ENCODE measurements at regions not wholly inside any gene's neighbourhood (a gene's known extent, or its start where the extent isn't known, plus 50 kb on each side); places are given as distances from the start of the nearest gene placed in this dataset.

DNA sequence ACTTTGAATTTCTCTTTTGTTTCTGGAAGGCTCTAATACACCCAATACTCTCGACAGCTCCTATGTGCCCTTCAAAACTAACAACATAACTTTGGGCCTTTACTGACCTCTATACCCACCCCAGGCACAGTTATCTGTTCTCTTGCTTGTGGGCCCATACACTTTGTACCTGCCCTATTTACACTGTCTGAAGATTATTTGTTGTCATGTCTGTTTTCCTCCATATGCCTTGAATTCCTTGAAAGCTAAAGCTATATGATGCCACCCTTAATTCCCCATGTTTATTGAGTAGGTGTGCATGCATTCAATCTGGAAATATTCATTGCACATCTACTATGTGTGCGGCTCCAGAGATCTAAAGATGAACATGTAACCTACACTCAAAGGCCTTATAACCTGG is 267.6 kb downstream of the PLPP3 start:
- no peak for DNase-seq (ENCODE audit: low read depth)

DNA sequence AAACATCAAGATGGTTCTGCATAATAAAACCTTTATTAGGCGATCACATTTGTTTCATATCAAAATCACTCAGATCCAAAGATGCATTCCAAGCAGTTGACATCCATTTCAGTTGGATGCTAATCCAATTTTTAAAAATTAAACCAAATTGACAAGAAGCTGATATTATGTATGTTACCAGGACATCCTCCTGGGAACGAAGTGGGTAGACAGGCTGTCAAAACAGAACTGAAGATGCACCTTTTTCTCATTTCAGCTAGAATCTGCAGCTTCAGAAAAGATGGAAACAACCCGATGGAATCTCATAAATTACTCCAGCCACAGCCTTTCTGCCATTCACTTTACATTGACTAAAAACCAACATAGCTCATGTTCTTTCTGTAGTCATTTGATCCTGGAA is 268.4 kb downstream of the PLPP3 start:
- no peak for DNase-seq (ENCODE audit: low read depth)

DNA sequence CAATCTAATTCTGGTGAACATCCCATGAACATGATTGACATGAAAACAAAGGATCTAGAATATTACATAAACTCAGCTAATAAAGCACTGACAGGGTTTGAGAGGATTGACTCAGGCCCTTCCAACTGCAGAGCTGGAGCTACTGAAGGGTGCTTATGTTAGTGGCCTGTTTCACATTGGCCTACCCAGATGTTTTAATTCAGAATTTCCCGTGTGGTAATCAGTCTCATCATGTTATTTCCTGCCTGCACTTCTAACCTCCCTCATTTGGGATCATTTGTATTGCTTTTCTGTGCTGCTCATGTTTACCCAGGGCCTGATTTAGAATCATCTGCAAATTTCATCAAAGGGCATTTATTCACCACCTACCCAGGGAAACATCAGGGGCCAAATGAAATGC is 270.3 kb downstream of the PLPP3 start:
- DNase-seq (ENCODE audit: low read depth): no peak

DNA sequence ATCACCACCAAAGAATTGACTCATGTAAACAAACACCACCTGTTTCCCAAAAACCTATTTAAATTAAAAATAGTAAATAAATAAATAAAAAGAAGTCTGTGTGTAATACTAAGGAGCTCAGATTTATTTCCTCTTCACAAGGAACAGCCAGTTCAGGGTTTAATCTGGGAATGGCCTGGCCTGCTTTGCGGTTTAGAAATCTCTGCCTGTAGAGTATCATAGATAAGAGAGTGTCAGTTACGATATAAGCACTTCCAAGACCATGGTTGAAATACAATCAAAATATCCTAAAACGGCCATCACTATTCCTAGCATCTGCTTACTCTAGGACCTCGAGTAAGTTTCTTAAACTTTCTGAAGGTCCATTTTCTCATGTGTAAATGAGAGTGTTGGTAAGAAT is 274.4 kb downstream of the PLPP3 start:
- DNase-seq (ENCODE audit: low read depth): no peak

DNA sequence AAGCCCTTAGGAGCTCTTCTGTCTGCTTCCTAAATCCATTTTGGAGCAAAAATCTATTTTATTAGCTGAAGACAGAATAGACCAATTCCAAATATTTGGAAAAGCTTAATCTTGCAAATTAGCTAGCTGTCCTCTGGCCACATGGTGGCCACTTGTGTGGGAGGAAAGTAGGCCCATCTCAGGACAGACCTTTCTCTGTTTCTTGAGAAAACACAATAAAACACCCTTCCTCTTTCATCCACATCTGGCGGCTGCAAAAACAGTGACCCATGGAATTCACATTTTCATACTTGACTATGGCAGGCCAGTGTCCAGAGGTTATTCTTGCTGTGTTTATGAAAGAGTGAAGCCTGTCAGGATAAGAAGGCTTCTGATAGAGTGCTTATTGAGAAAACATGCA is 275.6 kb downstream of the PLPP3 start:
- DNase-seq (ENCODE audit: low read depth): no peak

DNA sequence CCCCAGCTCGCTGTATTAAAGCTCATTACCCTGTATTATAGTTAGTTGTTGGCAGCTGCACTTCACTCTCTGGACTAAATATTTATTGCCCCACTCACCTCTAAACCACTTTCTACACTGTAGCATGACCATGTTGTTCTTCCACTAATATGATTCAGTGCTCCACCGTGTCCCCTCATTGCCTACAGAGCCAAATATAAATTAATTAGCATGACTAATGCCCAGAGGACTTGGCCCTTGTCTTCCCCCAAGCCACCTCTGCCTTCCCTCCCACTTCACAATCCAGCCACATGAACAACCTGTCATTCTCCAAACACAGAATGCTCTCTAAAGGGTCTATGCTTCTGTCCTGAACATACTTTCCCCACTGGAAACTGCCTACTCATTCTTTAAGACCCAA is 276.5 kb downstream of the PLPP3 start:
- DNase-seq (ENCODE audit: low read depth): no peak

DNA sequence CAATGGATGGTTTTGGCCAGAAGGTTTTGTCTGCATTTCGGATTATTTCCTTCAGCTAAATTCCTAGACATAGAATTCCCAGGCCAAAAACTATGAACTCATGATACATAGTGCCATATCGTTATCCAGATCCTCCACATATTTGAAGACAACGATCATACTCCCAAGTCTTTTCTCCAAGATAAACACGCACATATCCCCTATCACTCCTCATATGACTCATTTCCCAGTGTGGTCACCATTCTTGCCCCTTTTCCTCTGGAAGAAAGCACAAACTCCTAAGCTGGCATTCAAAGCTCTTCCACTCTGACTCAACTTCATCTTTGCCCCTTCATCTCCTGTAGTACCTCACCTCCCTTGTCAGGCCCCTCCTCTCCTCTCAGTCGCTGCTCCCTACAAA is 277.6 kb downstream of the PLPP3 start:
- no peak for DNase-seq (ENCODE audit: low read depth)

DNA sequence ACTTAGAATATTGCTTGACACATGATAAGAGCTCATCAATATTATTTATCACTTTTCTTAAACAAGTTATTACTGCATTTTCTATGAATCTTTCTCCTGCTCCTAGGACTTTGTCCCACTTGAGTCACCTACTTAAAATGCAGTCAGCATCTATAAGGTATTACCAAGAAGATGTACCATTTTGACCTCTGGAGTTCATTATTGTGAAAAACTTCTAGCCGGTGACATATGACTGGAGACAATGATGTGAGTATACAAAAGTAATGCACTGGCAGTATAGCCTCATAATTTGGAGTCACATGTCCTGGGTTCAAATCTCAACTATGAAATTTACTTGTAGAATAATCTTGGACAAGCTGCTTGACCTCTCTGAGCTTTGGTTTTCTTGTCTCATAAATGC is 278.5 kb downstream of the PLPP3 start:
- DNase-seq (ENCODE audit: low read depth): no peak

DNA sequence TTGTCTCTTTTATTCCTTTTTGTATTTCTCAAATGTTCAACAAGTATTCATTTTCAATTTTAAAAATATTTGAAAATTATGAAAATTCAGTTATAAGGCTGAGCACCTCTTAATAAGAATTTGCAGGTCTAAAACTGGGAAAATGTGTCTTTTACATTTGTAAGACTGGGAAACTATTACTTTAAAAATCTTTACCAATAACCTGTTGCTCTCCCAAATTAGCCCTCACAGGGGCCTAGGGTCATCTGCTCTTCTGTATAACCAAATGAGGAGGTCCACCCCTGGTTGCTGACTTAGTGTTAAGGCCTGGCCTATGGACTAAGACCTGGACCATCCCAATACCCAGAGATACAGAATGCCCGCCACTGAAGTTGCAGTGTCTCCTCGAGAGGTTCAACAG is 280.5 kb downstream of the PLPP3 start:
- DNase-seq (ENCODE audit: low read depth): no peak

DNA sequence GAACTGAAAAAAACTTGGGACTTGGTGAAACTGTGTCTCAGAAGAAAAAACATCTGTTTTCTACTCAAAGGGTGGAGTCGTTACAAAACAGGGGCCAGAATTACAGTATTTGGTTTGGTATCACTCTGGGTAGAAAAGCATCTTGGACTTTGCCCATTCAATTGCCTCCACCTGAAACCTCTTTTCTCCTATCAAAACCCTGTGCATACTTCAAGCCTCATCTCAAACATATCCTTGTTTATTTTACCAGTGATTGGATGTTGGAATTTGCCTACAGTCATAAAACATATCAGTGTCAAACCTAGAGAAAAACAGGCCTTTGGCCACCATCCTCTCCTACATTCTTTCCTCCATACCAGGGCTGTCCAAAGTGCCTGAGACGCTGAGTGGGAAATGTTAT is 281.5 kb downstream of the PLPP3 start:
- DNase-seq (ENCODE audit: low read depth): no peak

DNA sequence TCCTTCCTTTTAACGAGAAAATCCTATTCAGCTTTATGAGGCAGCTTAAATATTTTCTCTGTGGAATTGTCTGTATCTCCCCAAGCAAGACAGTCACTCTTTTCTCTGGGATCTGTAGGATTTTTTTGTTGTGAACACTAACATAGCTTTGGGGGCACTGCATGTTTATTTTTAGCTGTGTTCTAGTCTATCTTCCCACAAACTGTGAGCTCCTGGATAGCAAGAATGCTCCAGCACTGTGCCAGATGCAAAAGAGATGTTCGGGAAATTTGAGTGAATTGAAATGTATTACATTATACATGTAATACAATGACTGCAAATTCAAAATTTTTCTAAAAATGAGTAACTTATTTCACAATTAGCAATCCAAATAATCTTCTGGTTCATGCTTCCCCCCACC is 282.2 kb downstream of the PLPP3 start:
- no peak for DNase-seq (ENCODE audit: low read depth)

DNA sequence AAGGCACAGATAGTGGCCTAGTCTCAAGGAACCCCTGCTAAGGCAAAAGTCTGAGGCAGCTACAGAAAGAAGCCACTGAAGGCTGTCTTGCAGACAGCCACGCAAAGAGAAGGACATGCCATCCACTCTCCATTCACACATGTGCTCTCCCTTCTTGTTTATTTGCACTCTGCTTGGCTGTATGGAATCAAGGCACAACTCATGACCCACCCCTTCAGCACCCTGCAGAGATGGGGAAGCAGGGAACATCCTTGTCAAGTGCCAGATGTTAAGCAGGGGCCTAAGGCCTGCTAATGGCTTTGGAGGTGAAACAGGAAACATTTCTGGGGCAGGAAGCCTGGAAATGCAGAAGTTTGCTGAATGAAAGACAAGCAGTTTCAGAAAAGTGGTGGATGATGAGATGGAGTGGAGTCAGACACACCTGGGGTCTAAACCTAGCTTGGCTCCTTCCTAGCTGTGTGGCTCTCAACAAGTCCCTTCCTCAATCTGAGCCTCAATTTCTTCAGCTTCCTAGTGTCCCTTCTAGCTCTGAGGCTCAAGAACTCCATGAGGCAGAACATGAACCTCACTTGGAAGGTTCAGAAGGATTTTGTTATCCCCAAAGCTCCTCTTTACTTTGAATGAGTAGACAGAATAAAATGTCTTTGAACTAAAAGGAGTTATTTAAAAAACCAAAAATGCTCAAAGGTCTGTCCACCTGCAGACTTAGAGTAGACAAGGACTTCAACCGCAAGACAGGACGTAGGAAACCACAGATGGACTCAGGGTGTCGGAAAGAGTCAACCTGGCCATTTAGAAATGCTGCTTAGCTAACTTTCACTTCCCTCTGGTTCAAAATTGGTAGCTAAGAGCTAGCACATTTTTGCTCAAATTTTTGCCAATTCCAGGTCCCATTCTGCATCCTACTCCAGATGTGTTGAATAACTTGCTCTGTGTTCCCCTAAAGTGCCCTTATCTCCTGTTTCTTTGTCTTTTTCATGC is 283.1 kb downstream of the PLPP3 start:
- DNase-seq (ENCODE audit: low read depth): no peak

DNA sequence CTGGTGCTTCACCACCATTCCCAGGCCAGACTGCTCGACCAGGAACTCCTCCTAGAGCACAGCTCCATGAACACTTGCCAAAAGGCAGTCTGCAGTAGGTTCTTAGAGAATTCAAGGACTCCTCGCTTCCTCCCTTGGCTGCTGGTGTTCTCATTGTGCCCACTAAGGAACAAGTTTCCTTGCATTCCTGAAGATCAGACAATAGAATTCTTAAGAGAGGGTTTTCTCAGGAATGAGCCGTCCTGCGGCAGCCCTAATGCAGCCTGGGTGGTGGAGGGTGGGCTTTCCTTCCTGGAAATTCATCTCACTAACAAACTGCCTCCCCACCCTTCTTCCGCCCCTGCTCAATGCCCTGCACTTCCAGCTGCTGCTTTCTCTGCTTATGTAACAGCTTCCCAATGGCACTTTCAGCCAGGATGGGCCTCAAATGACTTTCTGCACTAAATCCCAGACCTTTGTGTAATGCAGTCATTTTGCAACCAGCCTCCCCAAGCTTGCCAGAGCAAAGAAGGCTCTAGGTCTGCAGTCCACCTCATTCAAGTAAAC is 287.9 kb downstream of the PLPP3 start:
- DNase-seq (ENCODE audit: low read depth): no peak

DNA sequence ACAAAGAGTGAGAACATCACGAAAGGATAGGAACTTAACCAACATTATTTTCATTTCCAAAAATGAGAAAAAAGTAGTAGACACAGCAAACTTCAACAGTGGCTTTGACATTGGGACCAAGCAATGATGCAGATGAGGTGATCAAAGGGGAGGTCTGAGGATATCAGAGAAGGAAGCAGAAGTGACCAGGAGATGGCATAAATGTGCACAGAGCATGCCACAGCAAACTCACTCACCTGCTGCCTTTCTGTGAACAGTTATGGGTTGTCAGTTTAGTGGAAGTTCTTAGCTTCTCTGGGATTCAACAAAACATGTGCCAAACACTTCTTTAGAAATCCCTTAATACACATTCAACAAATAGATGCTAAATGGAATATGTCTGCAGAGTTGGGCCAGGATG is 290.1 kb downstream of the PLPP3 start:
- no peak for DNase-seq (ENCODE audit: low read depth)

DNA sequence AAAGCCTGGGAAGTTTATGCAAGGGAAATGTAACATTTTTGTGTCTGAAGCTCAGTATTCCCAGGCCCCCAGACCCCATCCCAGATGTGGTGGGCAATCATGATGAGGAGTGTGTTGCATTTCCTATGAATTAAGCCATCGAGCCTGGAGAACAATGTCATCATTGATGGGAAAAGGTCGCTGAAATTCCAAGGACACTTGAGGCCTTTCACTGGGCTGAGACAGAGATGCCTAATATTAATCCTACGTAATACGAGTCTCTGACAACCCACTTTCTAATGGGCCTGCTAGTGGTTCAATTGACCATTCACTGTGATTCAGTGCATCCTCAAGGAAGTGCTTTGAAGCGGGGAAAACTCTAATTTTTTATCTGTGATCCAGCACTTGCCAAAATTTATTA is 291.6 kb downstream of the PLPP3 start:
- DNase-seq (ENCODE audit: low read depth): no peak

DNA sequence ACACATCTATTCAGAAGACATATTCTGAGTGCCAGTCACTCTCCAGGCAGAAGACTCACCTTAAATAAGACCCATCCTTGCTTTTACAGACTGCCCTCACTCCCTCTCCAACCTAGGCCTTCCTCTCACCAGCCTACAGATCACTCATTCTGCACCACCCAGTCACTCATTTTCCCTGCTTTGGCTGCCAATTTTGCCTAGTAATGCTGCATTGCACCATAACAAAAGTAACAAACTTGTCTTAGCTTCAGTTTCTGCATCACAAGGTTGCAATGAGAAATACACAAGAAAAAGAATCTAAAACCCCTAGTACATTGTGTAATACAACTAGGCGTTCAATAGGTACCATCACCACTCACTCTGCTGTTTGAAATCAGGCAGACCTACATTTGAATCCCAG is 292.4 kb downstream of the PLPP3 start:
- DNase-seq (ENCODE audit: low read depth): no peak

DNA sequence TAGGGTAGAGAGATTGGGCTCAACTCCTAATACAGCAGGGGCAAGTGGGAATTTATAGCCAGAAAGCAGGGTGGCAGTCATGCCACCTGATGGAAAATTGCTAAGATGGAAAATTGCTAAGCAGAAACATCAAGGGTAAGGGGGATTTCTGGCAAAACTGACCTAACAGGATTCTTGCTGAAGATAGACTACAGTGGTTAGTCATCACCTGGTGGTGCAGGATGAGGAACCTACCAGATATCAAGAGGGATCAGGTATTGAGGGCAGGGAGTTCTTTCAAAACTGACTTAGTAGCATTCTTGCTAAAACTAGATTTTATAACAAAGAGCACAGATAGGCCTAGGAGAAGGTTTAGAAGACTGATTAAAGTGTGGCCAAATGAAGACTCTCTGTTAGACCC is 292.9 kb downstream of the PLPP3 start:
- DNase-seq (ENCODE audit: low read depth): no peak

DNA sequence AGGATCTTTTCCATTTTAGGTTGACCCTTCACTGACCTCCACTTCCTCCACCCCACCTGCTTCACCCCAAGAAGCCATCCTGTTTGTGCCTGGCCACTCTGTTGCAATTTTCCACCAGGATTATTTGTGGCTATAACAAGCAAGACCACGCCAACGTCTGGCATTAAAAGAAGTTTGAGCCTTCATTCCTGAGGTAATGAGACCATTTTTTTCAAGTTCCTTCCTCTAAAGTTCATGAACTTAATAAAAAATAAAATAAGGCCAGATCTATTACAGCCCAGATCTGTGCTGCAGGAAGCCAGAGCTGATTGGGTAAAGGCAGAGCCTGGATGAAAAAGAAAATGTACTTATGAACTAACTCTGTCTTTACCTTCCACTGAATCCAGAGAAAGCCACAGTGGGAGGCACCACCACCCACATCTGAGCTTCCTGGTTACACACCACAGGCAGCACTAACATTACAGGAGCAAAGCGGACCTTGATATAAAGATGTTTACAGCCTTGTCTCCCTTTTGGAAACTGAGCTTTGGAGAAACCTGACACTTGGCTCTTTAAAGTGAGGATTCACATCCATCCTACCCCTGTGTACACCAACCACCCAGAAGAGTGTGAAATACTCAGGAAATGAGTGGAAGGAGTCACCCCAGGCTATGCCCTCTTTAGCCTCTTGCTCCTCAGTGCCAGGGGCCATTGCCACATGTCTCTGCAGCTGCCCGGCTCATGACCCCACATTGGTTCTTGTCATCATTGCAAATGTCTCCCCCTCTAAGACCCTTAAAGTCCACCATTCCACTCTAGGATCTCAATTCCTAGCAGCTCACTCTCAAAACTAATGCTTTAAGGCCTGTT is 293.6 kb downstream of the PLPP3 start:
- DNase-seq (ENCODE audit: low read depth): no peak

DNA sequence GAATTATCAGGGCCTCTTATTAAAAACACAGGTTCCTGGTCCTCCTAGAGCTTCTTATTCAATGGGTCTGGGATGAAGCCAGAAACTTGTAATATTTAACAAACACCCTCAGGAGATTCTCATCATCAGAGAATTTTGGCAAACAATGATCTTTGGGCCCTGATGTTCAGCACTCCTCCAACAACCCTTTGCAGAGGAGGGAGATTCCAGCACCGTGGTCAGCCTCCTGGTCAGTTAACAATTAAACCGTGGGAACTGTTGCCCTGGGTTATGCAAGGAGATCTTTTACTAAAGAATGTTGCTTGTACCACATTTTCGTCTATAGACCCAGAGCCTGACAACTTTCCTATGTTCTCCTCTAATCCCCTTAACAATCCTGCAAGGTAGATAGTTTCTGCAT is 294.4 kb downstream of the PLPP3 start:
- DNase-seq (ENCODE audit: low read depth): no peak

DNA sequence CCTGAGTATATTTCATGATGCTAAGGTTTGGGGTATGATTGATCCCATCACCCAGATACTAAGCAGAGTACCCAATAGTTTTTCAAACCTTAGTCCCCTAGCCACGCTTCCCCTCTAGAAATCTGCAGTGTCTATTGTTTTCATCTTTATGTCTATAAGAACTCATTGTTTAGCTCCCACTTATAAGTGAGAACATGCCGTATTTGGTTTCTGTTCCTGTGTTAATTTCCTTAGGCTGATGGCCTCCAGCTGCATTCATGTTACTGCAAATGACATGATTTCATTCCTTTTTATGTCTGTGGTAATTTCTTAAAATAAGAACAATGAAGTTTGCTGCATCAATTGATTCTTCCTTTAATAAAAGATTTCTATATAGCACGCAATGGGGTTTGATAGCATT is 301.3 kb downstream of the PLPP3 start:
- DNase-seq (ENCODE audit: low read depth): no peak

DNA sequence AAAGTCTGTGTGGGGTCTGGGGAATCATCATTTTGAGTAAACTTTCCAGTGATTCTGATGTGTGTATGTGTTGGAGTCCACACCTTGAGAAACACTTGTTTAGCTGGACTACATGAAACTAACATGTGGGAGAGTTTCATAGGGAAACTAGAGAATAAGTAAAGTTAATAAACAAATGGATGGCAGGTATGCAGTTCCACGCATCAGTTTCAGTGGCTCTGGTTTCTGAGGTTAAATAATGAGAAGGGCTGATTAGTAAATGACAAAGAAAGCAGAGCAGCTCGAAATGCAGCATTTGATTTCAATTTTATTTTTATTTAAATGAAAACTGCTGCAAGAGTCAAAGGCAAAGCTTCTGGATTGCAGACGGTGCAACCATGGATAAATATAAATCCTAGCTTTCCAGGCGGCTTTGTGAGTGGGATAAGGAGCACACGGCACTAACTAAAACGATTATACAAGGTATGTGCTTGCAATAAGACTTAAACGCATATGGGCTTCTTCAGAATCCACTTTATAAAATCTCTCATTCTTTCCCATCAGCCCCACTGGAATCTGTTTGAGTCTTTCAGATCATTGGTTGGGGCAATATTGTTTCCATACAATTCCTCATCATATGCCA is 310.7 kb downstream of the PLPP3 start:
- no peak for DNase-seq (ENCODE audit: low read depth)

DNA sequence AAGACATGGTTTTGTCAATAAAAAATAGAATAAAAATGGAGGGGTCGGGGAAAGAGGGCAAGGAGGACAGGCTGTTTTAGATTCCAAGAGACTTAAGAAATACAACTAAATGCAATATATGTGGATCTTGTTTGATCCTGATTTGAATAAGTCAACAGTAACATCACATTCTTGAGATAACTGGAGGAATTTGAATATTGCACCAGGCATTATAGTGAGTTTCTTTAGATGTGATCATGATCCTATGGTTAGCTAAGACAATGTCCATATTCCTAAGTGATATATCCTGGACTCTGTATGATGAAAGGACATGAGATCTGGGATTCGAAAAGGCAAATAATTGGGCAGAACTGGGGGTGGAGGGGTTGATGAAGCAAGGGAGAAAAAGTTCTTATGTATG is 311.8 kb downstream of the PLPP3 start:
- DNase-seq (ENCODE audit: low read depth): no peak

DNA sequence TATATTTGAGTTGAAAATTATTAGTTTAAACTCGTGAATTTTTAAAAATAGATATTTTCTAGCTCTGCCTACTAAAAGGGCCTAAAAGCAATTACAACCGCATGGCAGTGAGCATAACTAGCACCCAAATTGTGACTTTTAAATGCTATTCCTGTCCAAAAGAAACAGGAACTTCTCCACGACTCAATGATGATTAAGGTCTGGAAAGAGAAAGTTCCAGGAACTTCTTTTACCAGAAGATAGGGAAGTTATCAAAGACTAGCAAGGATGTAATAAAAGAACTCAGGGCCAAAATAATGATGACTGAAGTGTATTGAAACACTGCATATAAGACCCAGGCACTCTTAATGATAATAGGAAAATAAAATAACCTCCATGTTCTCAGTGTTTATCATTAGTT is 313.0 kb downstream of the PLPP3 start:
- no peak for DNase-seq (ENCODE audit: low read depth)
